KMS-11 (cell line): ENCODE measurements at regions not wholly inside any gene's neighbourhood (a gene's known extent, or its start where the extent isn't known, plus 50 kb on each side); places are given as distances from the start of the nearest gene placed in this dataset.

Source experiments
- H2AFZ ChIP-seq: fragments of 200-600 bp; sonication (generic); 2 replicates; pipeline ENCODE4 v1.6.1; 2016; ENCODE audit warnings: antibody characterized with exemption, mixed run types, low read depth
- H3K27ac ChIP-seq: fragments of 200-600 bp; sonication (generic); 2 replicates; pipeline ENCODE4 v1.6.1; 2016; ENCODE audit warnings: mild to moderate bottlenecking, mixed run types
- H3K27me3 ChIP-seq: fragments of 200-600 bp; sonication (generic); 2 replicates; pipeline ENCODE4 v1.6.1; 2017; ENCODE audit warnings: mild to moderate bottlenecking, low read depth, mixed run types, moderate library complexity; ENCODE audit not compliant: insufficient read depth
- H3K36me3 ChIP-seq: fragments of 200-600 bp; sonication (generic); 2 replicates; pipeline ENCODE4 v1.6.1; 2017; ENCODE audit warnings: mild to moderate bottlenecking, mixed run types; ENCODE audit not compliant: insufficient read depth
- H3K4me1 ChIP-seq: fragments of 200-600 bp; sonication (generic); 2 replicates; pipeline ENCODE4 v1.6.1; 2016; ENCODE audit warnings: mild to moderate bottlenecking, low read depth, mixed run types; ENCODE audit not compliant: poor library complexity, severe bottlenecking
- H3K4me2 ChIP-seq: fragments of 200-600 bp; sonication (generic); 2 replicates; pipeline ENCODE4 v1.7.0; 2016; ENCODE audit warnings: mild to moderate bottlenecking, mixed run types
- H3K4me3 ChIP-seq: fragments of 200-600 bp; sonication (generic); IDR thresholded peaks from 2 replicates; pipeline ENCODE4 v1.6.1; 2017; ENCODE audit warnings: low read depth, low read length, mixed read lengths; ENCODE audit not compliant: insufficient read depth
- H3K79me2 ChIP-seq: fragments of 200-600 bp; sonication (generic); 2 replicates; pipeline ENCODE4 v1.6.1; 2016; ENCODE audit warnings: low read depth, mixed run types; ENCODE audit not compliant: insufficient read depth
- H3K9ac ChIP-seq: fragments of 200-600 bp; sonication (generic); 2 replicates; pipeline ENCODE4 v1.6.1; 2016; ENCODE audit warnings: mild to moderate bottlenecking, mixed run types
- H4K20me1 ChIP-seq: fragments of 200-600 bp; sonication (generic); 2 replicates; pipeline ENCODE4 v1.6.1; 2016; ENCODE audit warnings: mild to moderate bottlenecking, mixed run types; ENCODE audit not compliant: insufficient read depth
- TF ChIP-seq, protein P1 (sequence below): fragments of 200-600 bp; sonication (generic); conservative IDR thresholded peaks from 2 replicates; pipeline ENCODE4 v1.6.1; 2017; ENCODE audit warnings: low read depth, mild to moderate bottlenecking, antibody characterized with exemption, low read length, moderate library complexity, mixed read lengths

DNA sequence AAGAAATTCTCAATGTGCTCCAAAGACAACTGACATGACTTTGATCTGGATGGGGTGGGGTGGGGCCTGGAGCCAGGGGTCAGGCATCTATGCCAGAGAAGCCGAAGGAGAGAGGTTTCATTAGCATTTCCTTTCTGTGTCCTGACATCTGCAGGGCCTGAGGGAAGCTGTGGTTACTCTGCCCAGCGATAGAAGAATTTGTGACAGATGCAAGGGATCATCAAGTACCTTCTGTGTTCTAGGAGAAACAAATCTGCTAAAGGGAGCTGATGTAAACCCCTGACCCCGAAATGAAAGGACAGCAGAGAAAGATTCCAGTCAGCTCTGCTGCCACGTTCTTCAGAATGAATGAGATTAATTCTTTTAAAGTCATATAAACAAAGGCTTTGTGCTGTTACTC lies 335.7 kb downstream of the PRELID2 start:
- Histone ChIP-seq H3K36me3 (no peaks in the 10 kb centered on the region), H3K4me2 (no peak overlapping the region), H2AFZ (no peak overlapping the region), H3K27me3 (no peaks in the 10 kb centered on the region), H3K4me3 (no peak overlapping the region), H3K79me2 (no peaks in the 10 kb centered on the region), H3K27ac (no peak overlapping the region), H3K9ac (no peak overlapping the region), H3K4me1 (no peaks in the 10 kb centered on the region), H4K20me1 (no peaks in the 10 kb centered on the region)
- TF ChIP-seq, protein P1, sequence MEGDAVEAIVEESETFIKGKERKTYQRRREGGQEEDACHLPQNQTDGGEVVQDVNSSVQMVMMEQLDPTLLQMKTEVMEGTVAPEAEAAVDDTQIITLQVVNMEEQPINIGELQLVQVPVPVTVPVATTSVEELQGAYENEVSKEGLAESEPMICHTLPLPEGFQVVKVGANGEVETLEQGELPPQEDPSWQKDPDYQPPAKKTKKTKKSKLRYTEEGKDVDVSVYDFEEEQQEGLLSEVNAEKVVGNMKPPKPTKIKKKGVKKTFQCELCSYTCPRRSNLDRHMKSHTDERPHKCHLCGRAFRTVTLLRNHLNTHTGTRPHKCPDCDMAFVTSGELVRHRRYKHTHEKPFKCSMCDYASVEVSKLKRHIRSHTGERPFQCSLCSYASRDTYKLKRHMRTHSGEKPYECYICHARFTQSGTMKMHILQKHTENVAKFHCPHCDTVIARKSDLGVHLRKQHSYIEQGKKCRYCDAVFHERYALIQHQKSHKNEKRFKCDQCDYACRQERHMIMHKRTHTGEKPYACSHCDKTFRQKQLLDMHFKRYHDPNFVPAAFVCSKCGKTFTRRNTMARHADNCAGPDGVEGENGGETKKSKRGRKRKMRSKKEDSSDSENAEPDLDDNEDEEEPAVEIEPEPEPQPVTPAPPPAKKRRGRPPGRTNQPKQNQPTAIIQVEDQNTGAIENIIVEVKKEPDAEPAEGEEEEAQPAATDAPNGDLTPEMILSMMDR = no peak

GRCh38 chr5:145497052-145497451 lies 338.1 kb downstream of the PRELID2 start:
- Histone ChIP-seq H3K4me2 (no peak overlapping the region), H3K9ac (no peak overlapping the region), H3K36me3 (no peaks in the 10 kb centered on the region), H4K20me1 (no peaks in the 10 kb centered on the region), H3K27ac (no peak overlapping the region), H3K27me3 (no peaks in the 10 kb centered on the region), H2AFZ (no peak overlapping the region), H3K4me1 (no peaks in the 10 kb centered on the region), H3K79me2 (no peaks in the 10 kb centered on the region), H3K4me3 (no peak overlapping the region)
- TF ChIP-seq, protein P1 = no peak

DNA sequence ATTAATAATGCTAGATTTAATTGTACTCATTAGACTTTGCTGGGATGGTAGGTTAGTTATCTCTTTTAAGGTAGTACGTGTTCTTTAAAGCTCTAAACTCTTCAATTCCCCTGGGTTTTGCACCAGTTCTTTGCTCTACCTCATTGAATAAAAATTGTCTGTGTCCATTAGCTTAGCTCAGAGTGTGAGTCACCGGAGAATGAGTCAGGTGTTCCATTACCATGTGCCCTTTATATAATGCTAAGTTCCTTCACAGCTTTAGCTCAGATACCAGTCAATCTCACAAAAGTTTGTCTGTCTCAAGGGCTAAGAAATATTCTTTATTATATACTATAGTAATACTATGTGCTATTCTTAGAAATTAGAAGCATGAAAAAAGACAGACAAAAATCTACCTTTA lies 339.4 kb downstream of the PRELID2 start:
- no peak overlapping the region for H3K9ac ChIP-seq
- no peaks in the 10 kb centered on the region for H3K27me3 ChIP-seq
- H3K4me1 ChIP-seq = no peaks in the 10 kb centered on the region
- H3K79me2 ChIP-seq = no peaks in the 10 kb centered on the region
- no peaks in the 10 kb centered on the region for H3K36me3 ChIP-seq
- H4K20me1 ChIP-seq = no peaks in the 10 kb centered on the region
- no peak overlapping the region for H3K4me2 ChIP-seq
- no peak overlapping the region for H3K27ac ChIP-seq
- TF ChIP-seq, protein P1 = no peak
- no peak overlapping the region for H2AFZ ChIP-seq
- no peak overlapping the region for H3K4me3 ChIP-seq

- no peak overlapping the region for H2AFZ ChIP-seq
- TF ChIP-seq, protein P1 = no peak
- H3K27ac ChIP-seq = no peak overlapping the region
- no peaks in the 10 kb centered on the region for H3K27me3 ChIP-seq
- H3K4me3 ChIP-seq = no peak overlapping the region
- H3K4me2 ChIP-seq = no peak overlapping the region
- no peaks in the 10 kb centered on the region for H4K20me1 ChIP-seq
- no peaks in the 10 kb centered on the region for H3K79me2 ChIP-seq
- H3K36me3 ChIP-seq = no peaks in the 10 kb centered on the region
- H3K4me1 ChIP-seq = peaks cover 4% of the 10 kb centered on the region
- H3K9ac ChIP-seq = no peak overlapping the region
Observed at GRCh38 chr5:145495196-145495595, 339.9 kb downstream of the PRELID2 start.

DNA sequence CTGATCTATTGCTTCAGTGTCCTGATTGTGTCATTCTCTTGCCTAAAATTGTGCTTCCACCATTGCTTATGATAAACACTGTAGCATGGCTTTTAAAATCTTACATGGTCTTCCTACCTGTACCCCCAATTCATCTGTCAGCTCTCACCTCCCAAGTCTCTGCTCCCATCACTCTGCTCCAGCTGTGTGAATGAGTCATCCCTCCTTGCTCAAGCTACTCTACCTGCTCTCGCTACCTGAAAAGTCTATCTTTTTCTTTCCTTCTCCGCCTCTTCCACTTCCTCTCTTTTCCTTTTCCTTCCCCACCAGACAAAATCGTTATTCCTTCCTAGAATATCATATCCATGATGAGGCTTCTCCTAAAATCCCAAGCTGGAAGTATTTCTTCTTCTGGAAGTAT lies 341.7 kb downstream of the PRELID2 start:
- H4K20me1 ChIP-seq = no peaks in the 10 kb centered on the region
- TF ChIP-seq, protein P1 = no peak
- H3K4me1 ChIP-seq = peaks cover 6% of the 10 kb centered on the region
- H3K27ac ChIP-seq = no peak overlapping the region
- H3K9ac ChIP-seq = no peak overlapping the region
- H3K27me3 ChIP-seq = no peaks in the 10 kb centered on the region
- H3K36me3 ChIP-seq = no peaks in the 10 kb centered on the region
- no peak overlapping the region for H3K4me2 ChIP-seq
- H3K79me2 ChIP-seq = no peaks in the 10 kb centered on the region
- no peak overlapping the region for H2AFZ ChIP-seq
- no peak overlapping the region for H3K4me3 ChIP-seq
